ENCODE measurements at regions not wholly inside any gene's neighbourhood (a gene's known extent, or its start where the extent isn't known, plus 50 kb on each side); places are given as distances from the start of the nearest gene placed in this dataset.

DNA sequence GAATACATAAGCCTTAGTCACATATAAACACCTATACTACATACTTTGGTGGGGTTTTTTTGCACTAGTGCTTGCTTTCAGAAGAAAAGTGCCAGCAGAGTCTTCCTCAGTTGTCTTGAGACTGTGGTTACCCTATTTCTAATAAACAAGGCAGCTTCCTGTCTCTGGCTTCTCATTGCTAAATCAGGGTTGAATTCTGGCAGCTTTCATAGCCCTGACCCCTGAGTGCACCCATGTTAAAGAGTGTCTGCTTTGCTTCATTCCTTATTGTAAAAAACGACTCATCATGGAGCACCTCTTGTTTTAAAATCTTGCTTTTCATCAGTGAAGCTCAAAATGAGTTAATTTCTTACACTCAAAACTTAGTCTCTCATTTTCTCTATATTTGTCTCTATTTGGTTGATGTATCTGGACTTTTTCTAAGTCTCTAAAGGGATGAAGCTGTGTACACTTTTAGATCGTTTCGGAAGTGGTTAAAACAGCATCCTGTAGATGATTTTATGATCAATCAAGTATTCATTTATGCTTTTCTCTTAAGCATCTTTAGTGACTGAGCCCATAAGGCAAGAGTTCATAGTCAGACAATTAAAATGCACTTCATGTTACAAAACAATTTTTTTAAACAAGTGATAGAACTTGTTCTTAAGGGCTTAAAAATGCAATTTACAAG lies 72.1 kb downstream of the KLF12 start:
- WGBS, result 26% methylated on average over 3 of the region's 3 CpGs
- TF ChIP-seq POLR2AphosphoS5 (IDR thresholded peaks at IDR 0.05), result no peak
- TF ChIP-seq, protein P1, sequence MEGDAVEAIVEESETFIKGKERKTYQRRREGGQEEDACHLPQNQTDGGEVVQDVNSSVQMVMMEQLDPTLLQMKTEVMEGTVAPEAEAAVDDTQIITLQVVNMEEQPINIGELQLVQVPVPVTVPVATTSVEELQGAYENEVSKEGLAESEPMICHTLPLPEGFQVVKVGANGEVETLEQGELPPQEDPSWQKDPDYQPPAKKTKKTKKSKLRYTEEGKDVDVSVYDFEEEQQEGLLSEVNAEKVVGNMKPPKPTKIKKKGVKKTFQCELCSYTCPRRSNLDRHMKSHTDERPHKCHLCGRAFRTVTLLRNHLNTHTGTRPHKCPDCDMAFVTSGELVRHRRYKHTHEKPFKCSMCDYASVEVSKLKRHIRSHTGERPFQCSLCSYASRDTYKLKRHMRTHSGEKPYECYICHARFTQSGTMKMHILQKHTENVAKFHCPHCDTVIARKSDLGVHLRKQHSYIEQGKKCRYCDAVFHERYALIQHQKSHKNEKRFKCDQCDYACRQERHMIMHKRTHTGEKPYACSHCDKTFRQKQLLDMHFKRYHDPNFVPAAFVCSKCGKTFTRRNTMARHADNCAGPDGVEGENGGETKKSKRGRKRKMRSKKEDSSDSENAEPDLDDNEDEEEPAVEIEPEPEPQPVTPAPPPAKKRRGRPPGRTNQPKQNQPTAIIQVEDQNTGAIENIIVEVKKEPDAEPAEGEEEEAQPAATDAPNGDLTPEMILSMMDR (IDR thresholded peaks at IDR 0.05), result no peak
- no peak for TF ChIP-seq EP300 (IDR thresholded peaks at IDR 0.05)
- TF ChIP-seq POLR2A (IDR thresholded peaks at IDR 0.05; ENCODE audit: low read depth), result no peak
- no peaks in the 10 kb centered on the region for H3K27me3 ChIP-seq
- no peaks in the 10 kb centered on the region for H3K36me3 ChIP-seq
- no peak for DNase-seq (ENCODE audit: extremely low spot score)
- peak overlapping the region; percentile 58 to 75 (median 72) for H3K27ac ChIP-seq (replicated peaks in 1 of 4)
- H3K4me3 ChIP-seq, result no peak overlapping the region
- intact Hi-C loops (cut with DNase I), result no loop called here
- no peaks in the 10 kb centered on the region for H3K9me3 ChIP-seq
- peaks cover 36 to 55% (median 51%) of the 10 kb centered on the region in 4 donors for H3K4me1 ChIP-seq

DNA sequence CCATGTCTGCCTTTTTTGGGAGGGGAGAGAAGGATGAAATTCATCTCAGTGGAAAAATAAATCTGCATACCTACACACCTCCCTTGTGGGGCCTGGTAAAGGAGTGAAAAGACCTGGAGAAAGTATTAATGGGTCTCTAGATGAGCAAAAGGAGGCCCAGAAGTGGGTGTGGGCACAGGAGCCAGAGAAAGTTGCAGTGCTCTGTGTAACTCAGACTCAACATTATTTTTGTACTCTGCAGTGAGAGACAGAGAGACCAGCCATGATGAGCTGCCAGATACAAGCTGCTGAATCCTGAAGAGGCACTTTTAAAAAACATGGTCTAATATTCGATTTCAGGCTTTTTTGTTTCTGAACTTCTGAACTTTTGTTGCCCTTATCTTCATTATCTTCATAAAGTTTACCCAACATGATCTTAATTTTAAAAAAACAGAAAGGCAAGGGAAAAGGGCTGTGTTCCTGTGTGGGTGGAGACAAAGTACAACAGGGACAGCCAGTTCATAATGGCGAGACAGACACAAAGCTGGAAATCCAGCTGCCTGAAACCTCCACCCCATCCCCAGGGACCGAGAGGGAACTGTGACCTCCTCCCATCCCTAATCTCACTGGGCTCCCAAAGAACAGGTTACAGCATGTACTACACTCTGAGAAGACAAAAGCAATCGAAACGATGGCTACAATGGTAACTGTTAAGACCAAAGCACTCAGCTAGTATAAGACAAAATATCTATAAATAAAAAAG lies 77.2 kb downstream of the KLF12 start:
- no peak for DNase-seq (ENCODE audit: extremely low spot score)
- WGBS, result 62% methylated on average over 5 of the region's 5 CpGs
- peaks cover 29 to 37% (median 32%) of the 10 kb centered on the region in 4 donors for H3K4me1 ChIP-seq

DNA sequence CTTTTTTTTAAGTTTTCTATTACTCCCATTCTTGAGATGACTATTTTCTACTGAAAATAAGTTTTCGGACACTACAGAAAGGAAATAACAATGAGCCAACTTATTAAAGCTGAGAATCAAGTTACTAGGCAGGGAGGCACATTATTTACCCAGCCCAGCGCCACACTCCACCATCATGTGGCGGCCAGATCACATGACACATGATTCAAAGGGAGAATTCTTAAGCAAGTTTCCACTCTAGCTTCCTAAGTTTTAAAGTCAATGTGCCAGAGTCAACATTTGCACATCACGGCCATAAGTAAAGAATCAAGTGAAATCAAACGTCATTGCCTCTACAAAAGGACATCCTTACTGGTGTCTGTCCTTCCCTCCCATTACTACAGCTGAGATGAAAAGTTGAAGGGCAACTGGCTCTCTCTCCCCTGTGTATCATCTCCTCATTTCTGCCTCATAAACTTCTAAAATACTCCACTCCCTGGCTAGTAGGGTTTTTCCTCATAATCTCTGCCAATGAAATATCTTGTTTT lies 81.7 kb downstream of the KLF12 start:
- Histone ChIP-seq H3K4me3 (no peak overlapping the region), H3K36me3 (no peaks in the 10 kb centered on the region), H3K27ac (replicated peaks in 1 of 4) (no peak overlapping the region), H3K27me3 (no peaks in the 10 kb centered on the region), H3K9me3 (no peaks in the 10 kb centered on the region), H3K4me1 (peaks cover 20 to 41% (median 38%) of the 10 kb centered on the region in 4 donors)
- intact Hi-C loops (cut with DNase I), result no loop called here
- 97% methylated on average over 5 of the region's 5 CpGs for WGBS
- no peak for DNase-seq (ENCODE audit: extremely low spot score)
- no peak for TF ChIP-seq POLR2A (IDR thresholded peaks at IDR 0.05; ENCODE audit: low read depth)
- no peak for TF ChIP-seq EP300 (IDR thresholded peaks at IDR 0.05)
- TF ChIP-seq, protein P1 (IDR thresholded peaks at IDR 0.05), result no peak
- no peak for TF ChIP-seq POLR2AphosphoS5 (IDR thresholded peaks at IDR 0.05)

More for the DNA sequence above, 77.2 kb downstream of the KLF12 start:
- intact Hi-C loops (cut with DNase I), result no loop called here
- Histone ChIP-seq H3K4me3 (no peak overlapping the region), H3K27ac (replicated peaks in 1 of 4) (peak overlapping the region; percentile 21 to 34 (median 30)), H3K27me3 (no peaks in the 10 kb centered on the region), H3K9me3 (no peaks in the 10 kb centered on the region), H3K36me3 (no peaks in the 10 kb centered on the region)
- no peak for TF ChIP-seq POLR2A (IDR thresholded peaks at IDR 0.05; ENCODE audit: low read depth)
- TF ChIP-seq POLR2AphosphoS5 (IDR thresholded peaks at IDR 0.05), result no peak
- TF ChIP-seq EP300 (IDR thresholded peaks at IDR 0.05), result no peak

DNA sequence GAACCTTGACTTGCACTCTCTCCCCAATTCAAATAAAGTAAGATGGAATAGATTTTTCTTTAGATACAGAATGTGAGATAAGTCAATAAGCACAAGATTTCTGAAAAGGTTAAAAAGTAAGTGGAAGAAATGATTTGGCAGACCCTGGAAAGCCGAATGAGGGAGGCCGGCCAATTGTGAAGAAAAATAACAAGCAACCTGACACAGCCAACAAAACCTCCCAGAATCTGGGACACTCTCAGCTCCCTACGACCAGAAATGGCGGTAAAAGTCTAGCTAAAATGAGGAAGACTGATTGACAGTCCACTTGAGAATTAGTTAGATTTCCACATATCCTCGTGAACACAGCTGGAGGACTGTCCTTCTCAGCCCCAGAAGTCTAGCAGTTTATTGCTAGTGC lies 85.4 kb downstream of the KLF12 start:
- Histone ChIP-seq H3K4me3 (no peak overlapping the region), H3K27ac (replicated peaks in 1 of 4) (no peak overlapping the region), H3K9me3 (no peaks in the 10 kb centered on the region), H3K27me3 (no peaks in the 10 kb centered on the region), H3K36me3 (peaks cover 0 to 2% (median 0%) of the 10 kb centered on the region in 4 donors), H3K4me1 (peaks cover 8 to 31% (median 19%) of the 10 kb centered on the region in 4 donors)
- TF ChIP-seq, protein P1 (IDR thresholded peaks at IDR 0.05), result no peak
- TF ChIP-seq EP300 (IDR thresholded peaks at IDR 0.05) (no peak), POLR2AphosphoS5 (IDR thresholded peaks at IDR 0.05) (no peak), POLR2A (IDR thresholded peaks at IDR 0.05; ENCODE audit: low read depth) (no peak)
- intact Hi-C loops (cut with DNase I), result no loop called here
- 67% methylated on average over 5 of the region's 5 CpGs for WGBS
- DNase-seq (ENCODE audit: extremely low spot score), result no peak

All from esophagus muscularis mucosa (tissue), 4 donors.